HG02938 (cell line): ENCODE measurements at regions not wholly inside any gene's neighbourhood (a gene's known extent, or its start where the extent isn't known, plus 50 kb on each side); places are given as distances from the start of the nearest gene placed in this dataset.
"Not testable (repeated sequence)": the region's sequence is repeated elsewhere in the genome, so short reads cannot be mapped to it uniquely, and the experiment has no call there.

ENCODE experiments used
- ATAC-seq: cut with Tn5 transposase; IDR thresholded peaks from one replicate; pipeline ENCODE4 v1.9.1; 2021; ENCODE audit warnings: mild to moderate bottlenecking, moderate library complexity; ENCODE audit not compliant: unreplicated experiment

- ATAC-seq: no peak
Observed at GRCh38 chr21:19031953-19032352, 628.4 kb upstream of the TMPRSS15 start.

GRCh38 chr21:19034041-19034440 lies 630.5 kb upstream of the TMPRSS15 start:
- no peak for ATAC-seq

GRCh38 chr21:19034560-19034959 lies 631.0 kb upstream of the TMPRSS15 start:
- ATAC-seq: no peak

GRCh38 chr21:19045876-19046275 lies 642.3 kb upstream of the TMPRSS15 start:
- ATAC-seq: no peak

- no peak for ATAC-seq
Observed at GRCh38 chr21:19048098-19048672, 644.6 kb upstream of the TMPRSS15 start.

GRCh38 chr21:19049567-19049966 lies 646.0 kb upstream of the TMPRSS15 start:
- ATAC-seq: no peak

GRCh38 chr21:19065164-19065563 lies 661.6 kb upstream of the TMPRSS15 start:
- ATAC-seq: no peak

GRCh38 chr21:19076031-19076430 lies 672.4 kb upstream of the TMPRSS15 start:
- ATAC-seq: no peak

GRCh38 chr21:19109694-19110093 lies 706.1 kb upstream of the TMPRSS15 start:
- ATAC-seq: no peak

GRCh38 chr21:19119259-19119658 lies 715.7 kb upstream of the TMPRSS15 start:
- ATAC-seq: not testable (repeated sequence)

GRCh38 chr21:19120591-19120990 lies 717.0 kb upstream of the TMPRSS15 start:
- ATAC-seq: no peak

GRCh38 chr21:19122356-19122755 lies 718.8 kb upstream of the TMPRSS15 start:
- no peak for ATAC-seq

- ATAC-seq: no peak
Observed at GRCh38 chr21:19123053-19123452, 719.5 kb upstream of the TMPRSS15 start.

- no peak for ATAC-seq
Observed at GRCh38 chr21:19123525-19123924, 719.9 kb upstream of the TMPRSS15 start.

GRCh38 chr21:19124691-19125090 lies 721.1 kb upstream of the TMPRSS15 start:
- ATAC-seq: no peak

GRCh38 chr21:19130379-19131028 lies 726.9 kb upstream of the TMPRSS15 start:
- no peak for ATAC-seq

GRCh38 chr21:19141511-19141910 lies 737.9 kb upstream of the TMPRSS15 start:
- no peak for ATAC-seq

GRCh38 chr21:19145682-19146293 lies 742.2 kb upstream of the TMPRSS15 start:
- no peak for ATAC-seq

- ATAC-seq: no peak
Observed at GRCh38 chr21:19148056-19148455, 744.5 kb upstream of the TMPRSS15 start.

- no peak for ATAC-seq
Observed at GRCh38 chr21:19171585-19171984, 768.0 kb upstream of the TMPRSS15 start.

- no peak for ATAC-seq
Observed at GRCh38 chr21:19181604-19182140, 778.1 kb upstream of the TMPRSS15 start.

- ATAC-seq: no peak
Observed at GRCh38 chr21:19197950-19198349, 794.4 kb upstream of the TMPRSS15 start.
